Esophagus squamous epithelium (tissue), 4 donors: ENCODE measurements at regions not wholly inside any gene's neighbourhood (a gene's known extent, or its start where the extent isn't known, plus 50 kb on each side); places are given as distances from the start of the nearest gene placed in this dataset.

Experiments used
- POLR2A ChIP-seq, 4 donors: fragments of 450-650 bp; IDR thresholded peaks; one replicate each; pipeline ENCODE4 v1.6.1; 2017; ENCODE audit warnings: antibody characterized with exemption in 4 of 4, mild to moderate bottlenecking in 4 of 4, moderate library complexity in 3 of 4
- TF ChIP-seq, protein P1 (sequence below), 6 experiments: fragments of 450-650 bp in 4 of 6; fragments of 200-600 bp in 2 of 6; sonication (generic) in 2 of 6; IDR thresholded peaks; one replicate each; pipeline ENCODE4 v1.5.1; 2016 to 2019; ENCODE audit warnings: antibody characterized with exemption in 6 of 6, mild to moderate bottlenecking in 4 of 6, moderate library complexity in 4 of 6

DNA sequence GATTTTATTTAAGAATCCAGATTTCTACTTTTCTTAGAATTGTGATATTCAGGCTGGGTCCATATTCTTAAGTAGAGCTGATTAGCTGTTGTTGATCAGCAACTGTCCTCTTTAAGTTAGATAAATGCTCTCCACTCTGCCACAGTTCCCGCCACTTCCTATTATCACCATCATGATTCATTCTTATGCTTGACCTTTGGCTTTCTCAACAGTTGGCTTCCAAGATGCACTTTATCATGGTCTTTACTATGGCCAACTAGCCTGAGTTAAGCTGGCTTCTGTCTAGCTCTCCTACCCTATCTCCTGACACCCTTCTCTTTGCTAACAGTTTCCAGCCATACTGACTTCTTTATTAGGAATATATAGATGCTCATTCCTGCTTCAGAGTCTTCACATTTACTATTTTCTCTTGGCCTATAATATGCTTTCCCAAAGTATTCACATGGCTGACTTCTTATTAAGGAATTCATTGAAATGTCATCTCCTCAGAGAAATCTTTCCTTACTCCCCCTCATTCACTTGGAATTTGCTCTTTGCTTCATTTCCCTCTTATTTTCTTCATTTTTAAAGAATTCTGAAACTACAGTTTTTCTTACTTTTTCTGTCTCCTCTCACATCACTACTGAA, 149.0 kb upstream of the IGF1 start:
- TF ChIP-seq, protein P1, sequence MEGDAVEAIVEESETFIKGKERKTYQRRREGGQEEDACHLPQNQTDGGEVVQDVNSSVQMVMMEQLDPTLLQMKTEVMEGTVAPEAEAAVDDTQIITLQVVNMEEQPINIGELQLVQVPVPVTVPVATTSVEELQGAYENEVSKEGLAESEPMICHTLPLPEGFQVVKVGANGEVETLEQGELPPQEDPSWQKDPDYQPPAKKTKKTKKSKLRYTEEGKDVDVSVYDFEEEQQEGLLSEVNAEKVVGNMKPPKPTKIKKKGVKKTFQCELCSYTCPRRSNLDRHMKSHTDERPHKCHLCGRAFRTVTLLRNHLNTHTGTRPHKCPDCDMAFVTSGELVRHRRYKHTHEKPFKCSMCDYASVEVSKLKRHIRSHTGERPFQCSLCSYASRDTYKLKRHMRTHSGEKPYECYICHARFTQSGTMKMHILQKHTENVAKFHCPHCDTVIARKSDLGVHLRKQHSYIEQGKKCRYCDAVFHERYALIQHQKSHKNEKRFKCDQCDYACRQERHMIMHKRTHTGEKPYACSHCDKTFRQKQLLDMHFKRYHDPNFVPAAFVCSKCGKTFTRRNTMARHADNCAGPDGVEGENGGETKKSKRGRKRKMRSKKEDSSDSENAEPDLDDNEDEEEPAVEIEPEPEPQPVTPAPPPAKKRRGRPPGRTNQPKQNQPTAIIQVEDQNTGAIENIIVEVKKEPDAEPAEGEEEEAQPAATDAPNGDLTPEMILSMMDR (IDR thresholded peaks at IDR 0.05) = no peak
- TF ChIP-seq POLR2A (IDR thresholded peaks at IDR 0.05) = no peak
